Endodermal cell (in vitro differentiated cells): ENCODE measurements at regions not wholly inside any gene's neighbourhood (a gene's known extent, or its start where the extent isn't known, plus 50 kb on each side); places are given as distances from the start of the nearest gene placed in this dataset.

Experiments used
- DNase-seq: peaks from one replicate; pipeline ENCODE4 v3.0.0-alpha.2; 2017
- H3K27ac ChIP-seq: 2 replicates; pipeline ENCODE4 v1.5.1; 2013; ENCODE audit warnings: mild to moderate bottlenecking, low read depth, low read length, moderate library complexity
- H3K27me3 ChIP-seq: 2 replicates; pipeline ENCODE4 v1.6.1; 2013; ENCODE audit warnings: mild to moderate bottlenecking, low read length, moderate library complexity; ENCODE audit not compliant: insufficient read depth, control insufficient read depth, poor library complexity, severe bottlenecking
- H3K36me3 ChIP-seq: 2 replicates; pipeline ENCODE4 v1.7.0; 2013; ENCODE audit warnings: mild to moderate bottlenecking, low read length, moderate library complexity; ENCODE audit not compliant: control insufficient read depth, insufficient read depth
- H3K4me1 ChIP-seq: one replicate; pipeline ENCODE4 v1.7.0; 2013; ENCODE audit warnings: low read length; ENCODE audit not compliant: control insufficient read depth, insufficient read depth
- H3K4me3 ChIP-seq: 2 replicates; pipeline ENCODE4 v1.5.1; 2013; ENCODE audit warnings: mild to moderate bottlenecking, low read length, moderate library complexity
- H3K9ac ChIP-seq: 2 replicates; pipeline ENCODE4 v1.6.1; 2013; ENCODE audit warnings: mild to moderate bottlenecking, low read length, moderate library complexity; ENCODE audit not compliant: poor library complexity, severe bottlenecking; ENCODE audit errors: extremely low read depth
- H3K9me3 ChIP-seq: 2 replicates; pipeline ENCODE4 v1.6.1; 2013; ENCODE audit warnings: mild to moderate bottlenecking, low read length, moderate library complexity; ENCODE audit not compliant: control insufficient read depth
- H3K27ac Mint-ChIP-seq: 2 replicates; pipeline ENCODE4 v1.8.0; 2020; ENCODE audit warnings: mixed read lengths
- H3K27me3 Mint-ChIP-seq: 2 replicates; pipeline ENCODE4 v1.8.0; 2021; ENCODE audit warnings: mild to moderate bottlenecking, mixed read lengths; ENCODE audit not compliant: insufficient read depth
- H3K36me3 Mint-ChIP-seq: 2 replicates; pipeline ENCODE4 v1.8.0; 2020; ENCODE audit warnings: low read depth, mixed read lengths
- H3K4me1 Mint-ChIP-seq: 2 replicates; pipeline ENCODE4 v1.8.0; 2020; ENCODE audit warnings: mixed read lengths
- H3K4me3 Mint-ChIP-seq: 2 replicates; pipeline ENCODE4 v1.8.0; 2020; ENCODE audit warnings: mild to moderate bottlenecking, moderate library complexity, mixed read lengths
- H3K9me3 Mint-ChIP-seq: 2 replicates; pipeline ENCODE4 v1.8.0; 2020; ENCODE audit warnings: mild to moderate bottlenecking, mixed read lengths
- CTCF ChIP-seq: fragments of 200-600 bp; sonication (generic); conservative IDR thresholded peaks from 2 replicates; pipeline ENCODE4 v1.5.0; 2021; ENCODE audit warnings: antibody characterized with exemption, mild to moderate bottlenecking
- WGBS, 2 experiments: methylation state at CpG; one replicate each; pipeline versions ENCODE4 v1.1.5 to v1.1.7; 2013; ENCODE audit warnings: missing lambda C conversion rate in 2 of 2, mixed read lengths in 1 of 2; ENCODE audit not compliant: insufficient coverage in 1 of 2, insufficient read length in 1 of 2; 5-methylcytosine and 5-hydroxymethylcytosine counted together

GRCh38 chr14:105817971-105818711 is 291.8 kb downstream of the TMEM121 start:
- H3K4me1 Mint-ChIP-seq, result no peaks in the 10 kb centered on the region
- no peak for TF ChIP-seq CTCF
- H3K4me3 ChIP-seq, result no peak overlapping the region
- no peak overlapping the region for H3K27ac ChIP-seq
- H3K27me3 Mint-ChIP-seq, result no peaks in the 10 kb centered on the region
- no peaks in the 10 kb centered on the region for H3K27me3 ChIP-seq
- WGBS, 2 experiments, result 66 to 75% methylated on average over 17 to 19 of the region's 21 CpGs
- H3K9ac ChIP-seq, result no peak overlapping the region
- no peak overlapping the region for H3K4me3 Mint-ChIP-seq
- DNase-seq, result no peak
- no peaks in the 10 kb centered on the region for H3K4me1 ChIP-seq
- peaks cover 96% of the 10 kb centered on the region for H3K9me3 Mint-ChIP-seq
- H3K36me3 Mint-ChIP-seq, result peaks cover 7% of the 10 kb centered on the region
- peaks cover 91% of the 10 kb centered on the region for H3K9me3 ChIP-seq
- H3K36me3 ChIP-seq, result no peaks in the 10 kb centered on the region
- no peak overlapping the region for H3K27ac Mint-ChIP-seq

- Mint-ChIP-seq H3K9me3 (peaks cover 94% of the 10 kb centered on the region), H3K27ac (no peak overlapping the region), H3K4me3 (no peak overlapping the region), H3K27me3 (no peaks in the 10 kb centered on the region), H3K4me1 (no peaks in the 10 kb centered on the region), H3K36me3 (peaks cover 7% of the 10 kb centered on the region)
- Histone ChIP-seq H3K9ac (no peak overlapping the region), H3K4me1 (no peaks in the 10 kb centered on the region), H3K36me3 (no peaks in the 10 kb centered on the region), H3K9me3 (peaks cover 91% of the 10 kb centered on the region), H3K27ac (no peak overlapping the region), H3K27me3 (no peaks in the 10 kb centered on the region), H3K4me3 (no peak overlapping the region)
- no peak for TF ChIP-seq CTCF
- DNase-seq, result no peak
- WGBS, 2 experiments, result 65 to 79% methylated on average over 5 to 11 of the region's 11 CpGs
These were observed 292.3 kb downstream of the TMEM121 start for GRCh38 chr14:105818712-105819005.

DNA sequence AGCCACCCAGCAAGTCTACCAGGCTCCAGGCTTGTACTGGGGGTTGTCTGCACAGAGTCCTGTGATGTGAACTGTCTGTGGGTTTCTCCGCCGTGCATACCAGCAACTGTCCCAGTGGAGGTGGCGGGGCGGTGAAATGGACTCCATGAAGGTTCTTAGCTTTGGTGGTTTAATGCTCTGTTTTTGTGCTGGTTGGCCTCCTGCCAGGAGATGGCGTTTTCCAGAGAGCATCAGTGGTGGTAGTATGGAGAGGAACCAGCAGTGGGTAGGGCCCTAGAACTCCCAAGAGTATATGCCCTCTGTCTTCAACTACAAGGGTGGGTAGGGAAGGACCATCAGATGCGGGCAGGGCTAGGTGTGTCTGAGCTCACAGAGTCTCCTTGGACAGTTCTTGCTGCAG is 303.8 kb downstream of the TMEM121 start:
- Histone ChIP-seq H3K36me3 (no peaks in the 10 kb centered on the region), H3K4me3 (no peak overlapping the region), H3K4me1 (no peaks in the 10 kb centered on the region), H3K9me3 (peaks cover 81% of the 10 kb centered on the region), H3K27ac (no peak overlapping the region), H3K27me3 (no peaks in the 10 kb centered on the region), H3K9ac (no peak overlapping the region)
- no peaks in the 10 kb centered on the region for H3K4me1 Mint-ChIP-seq
- DNase-seq, result no peak
- peaks cover 94% of the 10 kb centered on the region for H3K9me3 Mint-ChIP-seq
- no peaks in the 10 kb centered on the region for H3K36me3 Mint-ChIP-seq
- 82 to 83% methylated on average over 1 to 6 of the region's 6 CpGs for WGBS, 2 experiments
- H3K27me3 Mint-ChIP-seq, result no peaks in the 10 kb centered on the region
- H3K4me3 Mint-ChIP-seq, result no peak overlapping the region
- TF ChIP-seq CTCF, result no peak
- no peak overlapping the region for H3K27ac Mint-ChIP-seq
